ENCODE measurements at regions not wholly inside any gene's neighbourhood (a gene's known extent, or its start where the extent isn't known, plus 50 kb on each side); places are given as distances from the start of the nearest gene placed in this dataset.
"Not testable (repeated sequence)": the region's sequence is repeated elsewhere in the genome, so short reads cannot be mapped to it uniquely, and the experiment has no call there.

GRCh38 chr2:8612734-8613179, 69.1 kb upstream of the ID2 start:
- Histone ChIP-seq H3K27me3 (no peaks in the 10 kb centered on the region), H3K4me3 (no peak overlapping the region), H3K27ac (replicated peaks in 1 of 4) (no peak overlapping the region), H3K9me3 (no peaks in the 10 kb centered on the region), H3K36me3 (no peaks in the 10 kb centered on the region), H3K4me1 (no peaks in the 10 kb centered on the region)
- intact Hi-C loops (cut with DNase I): no loop called here
- DNase-seq (ENCODE audit: extremely low spot score): no peak
- WGBS: 74% methylated on average over 7 of the region's 7 CpGs
- no peak for TF ChIP-seq POLR2AphosphoS5 (IDR thresholded peaks at IDR 0.05)
- no peak for TF ChIP-seq CTCF (IDR thresholded peaks at IDR 0.05)
- TF ChIP-seq POLR2A (IDR thresholded peaks at IDR 0.05; ENCODE audit: low read depth): no peak
- no peak for TF ChIP-seq EP300 (IDR thresholded peaks at IDR 0.05)

- intact Hi-C loops (cut with DNase I); H3K36me3 ChIP-seq; H3K27ac ChIP-seq (replicated peaks in 1 of 4); H3K27me3 ChIP-seq; H3K4me3 ChIP-seq; H3K4me1 ChIP-seq; DNase-seq (ENCODE audit: extremely low spot score); H3K9me3 ChIP-seq: not testable (repeated sequence)
- 97% methylated on average over 8 of the region's 8 CpGs for WGBS
These were observed 68.5 kb upstream of the ID2 start for GRCh38 chr2:8613207-8613999.

GRCh38 chr2:8614646-8615045, 67.2 kb upstream of the ID2 start:
- WGBS: 100% methylated on average over 4 of the region's 4 CpGs
- intact Hi-C loops (cut with DNase I): no loop called here
- no peak for DNase-seq (ENCODE audit: extremely low spot score)
- Histone ChIP-seq H3K4me1 (no peaks in the 10 kb centered on the region), H3K27ac (replicated peaks in 1 of 4) (no peak overlapping the region), H3K9me3 (no peaks in the 10 kb centered on the region), H3K27me3 (no peaks in the 10 kb centered on the region), H3K4me3 (no peak overlapping the region), H3K36me3 (no peaks in the 10 kb centered on the region)
- TF ChIP-seq POLR2A (IDR thresholded peaks at IDR 0.05; ENCODE audit: low read depth) (no peak), POLR2AphosphoS5 (IDR thresholded peaks at IDR 0.05) (no peak), EP300 (IDR thresholded peaks at IDR 0.05) (no peak), CTCF (IDR thresholded peaks at IDR 0.05) (no peak)

- 98% methylated on average over 6 of the region's 6 CpGs for WGBS
- TF ChIP-seq CTCF (IDR thresholded peaks at IDR 0.05): no peak
- TF ChIP-seq EP300 (IDR thresholded peaks at IDR 0.05): no peak
- TF ChIP-seq POLR2AphosphoS5 (IDR thresholded peaks at IDR 0.05): no peak
- TF ChIP-seq POLR2A (IDR thresholded peaks at IDR 0.05; ENCODE audit: low read depth): no peak
- intact Hi-C loops (cut with DNase I): no loop called here
These were observed 66.6 kb upstream of the ID2 start for GRCh38 chr2:8615252-8615575.

GRCh38 chr2:8615576-8616281, 66.1 kb upstream of the ID2 start:
- Histone ChIP-seq H3K4me3 (no peak overlapping the region), H3K4me1 (no peaks in the 10 kb centered on the region), H3K9me3 (no peaks in the 10 kb centered on the region), H3K36me3 (no peaks in the 10 kb centered on the region), H3K27ac (replicated peaks in 1 of 4) (no peak overlapping the region), H3K27me3 (no peaks in the 10 kb centered on the region)
- 88% methylated on average over 14 of the region's 14 CpGs for WGBS
- no peak for TF ChIP-seq CTCF (IDR thresholded peaks at IDR 0.05)
- no peak for TF ChIP-seq EP300 (IDR thresholded peaks at IDR 0.05)
- TF ChIP-seq POLR2AphosphoS5 (IDR thresholded peaks at IDR 0.05): no peak
- DNase-seq (ENCODE audit: extremely low spot score): no peak
- intact Hi-C loops (cut with DNase I): no loop called here

More at GRCh38 chr2:8615252-8615575, 66.6 kb upstream of the ID2 start:
- no peak overlapping the region for H3K4me3 ChIP-seq
- no peaks in the 10 kb centered on the region for H3K9me3 ChIP-seq
- H3K27ac ChIP-seq (replicated peaks in 1 of 4): no peak overlapping the region
- H3K36me3 ChIP-seq: no peaks in the 10 kb centered on the region
- no peaks in the 10 kb centered on the region for H3K4me1 ChIP-seq
- DNase-seq (ENCODE audit: extremely low spot score): no peak
- no peaks in the 10 kb centered on the region for H3K27me3 ChIP-seq

All from esophagus muscularis mucosa (tissue), 4 donors.